Endothelial cell of umbilical vein (primary cell): ENCODE measurements at regions not wholly inside any gene's neighbourhood (a gene's known extent, or its start where the extent isn't known, plus 50 kb on each side); places are given as distances from the start of the nearest gene placed in this dataset.

Experiments
- BruUV-seq: library from RNA; stranded (reverse); fragments of 400-500 nt; replicated peaks from 2 replicates; lab custom pipeline; 2021; lab: Mats Ljungman, UMichigan
- CTCF ChIA-PET: fragments of 300-600, 350-600 bp; sonication (Branson Sonifier 250); formaldehyde crosslinking; loops from one replicate; lab custom pipeline; 2021; ENCODE audit warnings: antibody characterized with exemption, inconsistent platforms; lab: Charles Lee
- POLR2A ChIA-PET: fragments of 300-600, 350-600 bp; sonication (Branson Sonifier 250); formaldehyde crosslinking; loops from one replicate; lab custom pipeline; 2021; ENCODE audit warnings: antibody characterized with exemption, inconsistent platforms; lab: Charles Lee
- DNase-seq: peaks from one replicate; pipeline ENCODE4 v3.0.0-alpha.2; 2011; ENCODE audit warnings: low read depth, low spot score
- FAIRE-seq: peaks from 2 replicates; lab custom pipeline; 2011; peaks lifted over from hg19 to GRCh38; lab: Jason Lieb, UNC
- H2AFZ ChIP-seq: 2 replicates; pipeline ENCODE4 v1.6.0; 2012; ENCODE audit warnings: low read depth, low read length, control low read depth, inconsistent platforms
- H3K27ac ChIP-seq: 2 replicates; pipeline ENCODE4 v1.5.1; 2011; ENCODE audit warnings: low read depth, mild to moderate bottlenecking, control low read depth, low read length, moderate library complexity; ENCODE audit not compliant: insufficient read depth
- H3K27me3 ChIP-seq, 2 experiments: 2 replicates each; pipeline versions ENCODE4 v1.6.0 to v1.6.1; 2011; ENCODE audit warnings: low read length in 2 of 2, mixed read lengths in 1 of 2; ENCODE audit not compliant: control insufficient read depth in 2 of 2, insufficient read depth in 2 of 2
- H3K36me3 ChIP-seq, 2 experiments: 2 replicates in 1 of 2; 3 replicates in 1 of 2; pipeline ENCODE4 v1.5.1; 2011; ENCODE audit warnings: low read length in 2 of 2, mild to moderate bottlenecking in 1 of 2, moderate library complexity in 1 of 2; ENCODE audit not compliant: control insufficient read depth in 2 of 2, insufficient read depth in 2 of 2; ENCODE audit errors: extremely low read depth in 1 of 2
- H3K4me1 ChIP-seq: 3 replicates; pipeline ENCODE4 v1.5.1; 2011; ENCODE audit warnings: mild to moderate bottlenecking, low read length; ENCODE audit not compliant: control insufficient read depth, insufficient read depth; ENCODE audit errors: extremely low read depth
- H3K4me2 ChIP-seq: 2 replicates; pipeline ENCODE4 v1.6.1; 2011; ENCODE audit warnings: low read length, control low read depth, mixed read lengths; ENCODE audit not compliant: insufficient read depth
- H3K4me3 ChIP-seq, 3 experiments: fragments of 200-600 bp in 1 of 3; sonication (generic), shearing (Covaris generic) in 1 of 3; replicated peaks in 1 of 3; 2 replicates each; pipeline ENCODE4 v1.5.1; 2011 to 2016; ENCODE audit warnings: control low read depth in 3 of 3, low read length in 3 of 3, mild to moderate bottlenecking in 2 of 3, inconsistent platforms in 1 of 3, low read depth in 1 of 3, moderate library complexity in 1 of 3; ENCODE audit not compliant: insufficient read depth in 1 of 3
- H3K79me2 ChIP-seq: 2 replicates; pipeline ENCODE4 v1.6.0; 2012; ENCODE audit warnings: low read length, inconsistent platforms; ENCODE audit not compliant: control insufficient read depth, insufficient read depth
- H3K9ac ChIP-seq: replicated peaks from 2 replicates; pipeline ENCODE3; 2011; ENCODE audit warnings: low read length, control low read depth; ENCODE audit not compliant: insufficient read depth; ENCODE audit errors: extremely low read depth
- H3K9me1 ChIP-seq: replicated peaks from 3 replicates; pipeline ENCODE4 v1.6.0; 2011; ENCODE audit warnings: mild to moderate bottlenecking, low read length; ENCODE audit not compliant: control insufficient read depth, insufficient read depth; ENCODE audit errors: extremely low read depth
- H3K9me3 ChIP-seq: replicated peaks from 2 replicates; pipeline ENCODE4 v1.5.1; 2012; ENCODE audit warnings: low read length, inconsistent platforms; ENCODE audit not compliant: control insufficient read depth, insufficient read depth
- H4K20me1 ChIP-seq: replicated peaks from 2 replicates; pipeline ENCODE3; 2011; ENCODE audit warnings: mild to moderate bottlenecking, low read length; ENCODE audit not compliant: control insufficient read depth, insufficient read depth; ENCODE audit errors: extremely low read depth
- EZH2 ChIP-seq: IDR thresholded peaks from 2 replicates; pipeline ENCODE4 v1.6.1; 2012; ENCODE audit warnings: borderline replicate concordance, low read depth, mild to moderate bottlenecking, moderate library complexity, low read length, inconsistent platforms; ENCODE audit not compliant: severe bottlenecking
- FOS ChIP-seq: IDR thresholded peaks from 2 replicates; pipeline ENCODE4 v1.6.1; 2011; ENCODE audit warnings: mild to moderate bottlenecking, low read length, moderate library complexity, borderline replicate concordance; ENCODE audit not compliant: insufficient read depth
- GATA2 ChIP-seq: IDR thresholded peaks from 2 replicates; pipeline ENCODE4 v1.7.0; 2011; ENCODE audit warnings: low read depth, mild to moderate bottlenecking, moderate library complexity, mixed read lengths, low read length; ENCODE audit not compliant: insufficient read length, insufficient read depth
- JUN ChIP-seq: IDR thresholded peaks from 2 replicates; pipeline ENCODE4 v1.6.1; 2011; ENCODE audit warnings: borderline replicate concordance, low read depth; ENCODE audit not compliant: insufficient read length, insufficient read depth
- MAX ChIP-seq: IDR thresholded peaks from 2 replicates; pipeline ENCODE4 v1.6.1; 2011; ENCODE audit not compliant: insufficient read depth, insufficient read length
- MYC ChIP-seq: IDR thresholded peaks from one replicate; pipeline ENCODE4 v1.6.1; 2011; ENCODE audit warnings: mild to moderate bottlenecking, low read depth, low read length
- POLR2A ChIP-seq: IDR thresholded peaks from 2 replicates; pipeline ENCODE4 v1.6.1; 2012; ENCODE audit warnings: low read depth, mild to moderate bottlenecking, control low read depth, low read length
- POLR2AphosphoS5 ChIP-seq: IDR thresholded peaks from 2 replicates; pipeline ENCODE4 v1.6.1; 2012; ENCODE audit warnings: low read depth, mild to moderate bottlenecking, control low read depth, low read length, moderate library complexity; ENCODE audit not compliant: insufficient read depth
- dilution Hi-C: fragments of 300-500 bp; cut with MboI; formaldehyde crosslinking; loops from one replicate; pipeline ENCODE4 v1.15.0; 2019; ENCODE audit warnings: low sequenced_read_pairs; ENCODE audit not compliant: extremely low pct_ligation_motif_present
- intact Hi-C: fragments of 100-400 bp; cut with micrococcal nuclease; formaldehyde crosslinking; loops from one replicate; pipeline ENCODE4 v1.10.0; 2022
- TF ChIP-seq, protein P1 (sequence below), 2 donors: IDR thresholded peaks; 1 replicate in 1 of 2; 2 replicates in 1 of 2; pipeline ENCODE4 v1.5.1; 2011; ENCODE audit warnings: low read length in 2 of 2, mild to moderate bottlenecking in 2 of 2, moderate library complexity in 2 of 2, control low read depth in 1 of 2, inconsistent platforms in 1 of 2, low read depth in 1 of 2; ENCODE audit not compliant: insufficient read depth in 1 of 2; ENCODE audit errors: extremely low read depth in 1 of 2

DNA sequence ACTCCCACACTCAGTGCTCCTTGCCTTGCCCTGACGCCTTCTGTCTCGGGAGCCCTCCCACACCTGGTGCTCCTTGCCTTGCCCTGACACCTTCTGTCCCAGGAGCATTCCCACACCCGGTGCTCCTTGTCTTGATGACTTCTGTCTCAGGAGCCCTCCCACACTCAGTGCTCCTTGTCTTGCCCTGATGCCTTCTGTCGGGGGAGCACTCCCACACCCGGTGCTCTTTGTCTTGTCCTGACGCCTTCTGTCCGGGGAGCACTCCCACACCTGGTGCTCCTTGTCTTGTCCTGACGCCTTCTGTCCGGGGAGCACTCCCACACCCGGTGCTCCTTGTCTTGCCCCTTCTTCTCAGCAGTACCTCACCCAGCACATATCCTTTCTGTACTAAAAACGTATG is 207.2 kb upstream of the ADARB2 start:
- TF ChIP-seq FOS (no peak), MYC (no peak), POLR2A (no peak), EZH2 (no peak), MAX (no peak), POLR2AphosphoS5 (no peak), GATA2 (no peak), JUN (no peak)
- TF ChIP-seq, protein P1, sequence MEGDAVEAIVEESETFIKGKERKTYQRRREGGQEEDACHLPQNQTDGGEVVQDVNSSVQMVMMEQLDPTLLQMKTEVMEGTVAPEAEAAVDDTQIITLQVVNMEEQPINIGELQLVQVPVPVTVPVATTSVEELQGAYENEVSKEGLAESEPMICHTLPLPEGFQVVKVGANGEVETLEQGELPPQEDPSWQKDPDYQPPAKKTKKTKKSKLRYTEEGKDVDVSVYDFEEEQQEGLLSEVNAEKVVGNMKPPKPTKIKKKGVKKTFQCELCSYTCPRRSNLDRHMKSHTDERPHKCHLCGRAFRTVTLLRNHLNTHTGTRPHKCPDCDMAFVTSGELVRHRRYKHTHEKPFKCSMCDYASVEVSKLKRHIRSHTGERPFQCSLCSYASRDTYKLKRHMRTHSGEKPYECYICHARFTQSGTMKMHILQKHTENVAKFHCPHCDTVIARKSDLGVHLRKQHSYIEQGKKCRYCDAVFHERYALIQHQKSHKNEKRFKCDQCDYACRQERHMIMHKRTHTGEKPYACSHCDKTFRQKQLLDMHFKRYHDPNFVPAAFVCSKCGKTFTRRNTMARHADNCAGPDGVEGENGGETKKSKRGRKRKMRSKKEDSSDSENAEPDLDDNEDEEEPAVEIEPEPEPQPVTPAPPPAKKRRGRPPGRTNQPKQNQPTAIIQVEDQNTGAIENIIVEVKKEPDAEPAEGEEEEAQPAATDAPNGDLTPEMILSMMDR (IDR thresholded peaks at IDR 0.05; ENCODE audit: extremely low read depth in 1 of 2, insufficient read depth in 1 of 2, low read depth in 1 of 2, low read length in 2 of 2): no peak
- no peak overlapping the region for H3K9ac ChIP-seq
- H3K9me1 ChIP-seq: no peaks in the 10 kb centered on the region
- peaks cover 4% of the 10 kb centered on the region for H3K9me3 ChIP-seq
- H3K79me2 ChIP-seq: no peaks in the 10 kb centered on the region
- no peak overlapping the region for H3K4me2 ChIP-seq
- no peaks in the 10 kb centered on the region for H3K27me3 ChIP-seq
- no peak for FAIRE-seq
- H3K36me3 ChIP-seq: no peaks in the 10 kb centered on the region
- DNase-seq: no peak
- H3K4me1 ChIP-seq: no peaks in the 10 kb centered on the region
- POLR2A ChIA-PET: no interaction called here
- BruUV-seq: no TSS peak
- no peak overlapping the region for H3K27ac ChIP-seq
- no peak overlapping the region for H3K4me3 ChIP-seq
- intact Hi-C loops (no loop called here), dilution Hi-C loops (no loop called here)
- no peaks in the 10 kb centered on the region for H4K20me1 ChIP-seq
- no peak overlapping the region for H2AFZ ChIP-seq
- CTCF ChIA-PET: no interaction called here
